T-cell (primary cell): ENCODE measurements at regions not wholly inside any gene's neighbourhood (a gene's known extent, or its start where the extent isn't known, plus 50 kb on each side); places are given as distances from the start of the nearest gene placed in this dataset.

ENCODE experiments used
- ATAC-seq, 4 experiments: fragments of 200-7000 bp in 3 of 4; fragments of 150-1000 bp in 1 of 4; cut with Tn5 transposase; replicated peaks in 1 of 4; 1 replicate in 3 of 4; 2 replicates in 1 of 4; pipeline ENCODE4 v1.10.0; 2021; ENCODE audit warnings: moderate library complexity in 3 of 4, mild to moderate bottlenecking in 2 of 4, moderate number of reproducible peaks in 1 of 4
- CTCF ChIA-PET, 2 donors: fragments of 300-600 bp; sonication (Branson Sonifier 250); formaldehyde crosslinking; loops; one replicate each; lab custom pipeline; 2022; ENCODE audit warnings: antibody characterized with exemption in 2 of 2; lab: Charles Lee
- POLR2A ChIA-PET, 2 donors: fragments of 300-600 bp; sonication (Branson Sonifier 250); formaldehyde crosslinking; loops; one replicate each; lab custom pipeline; 2022; ENCODE audit warnings: antibody characterized with exemption in 2 of 2; lab: Charles Lee
- DNase-seq, 35 experiments: peaks; one replicate each; pipeline versions ENCODE4 v3.0.0 to v3.0.0-alpha.2; 2013 to 2023
- H3K27ac ChIP-seq: one replicate; pipeline ENCODE4 v1.5.1; 2013; ENCODE audit warnings: low read length
- H3K27me3 ChIP-seq, 2 experiments: replicated peaks in 1 of 2; 1 replicate in 1 of 2; 2 replicates in 1 of 2; pipeline versions ENCODE4 v1.6.1 to v1.7.0; 2013; ENCODE audit warnings: low read length in 1 of 2, mixed read lengths in 1 of 2; ENCODE audit not compliant: control insufficient read depth in 2 of 2, insufficient read depth in 2 of 2; ENCODE audit errors: extremely low read depth in 1 of 2
- H3K36me3 ChIP-seq, 2 donors: 1 replicate in 1 of 2; 2 replicates in 1 of 2; pipeline versions ENCODE4 v1.6.1 to v1.7.0; 2013; ENCODE audit warnings: low read length in 1 of 2; ENCODE audit not compliant: control insufficient read depth in 2 of 2, insufficient read depth in 1 of 2; ENCODE audit errors: extremely low read depth in 1 of 2
- H3K4me1 ChIP-seq, 2 experiments: 1 replicate in 1 of 2; 2 replicates in 1 of 2; pipeline versions ENCODE4 v1.6.1 to v1.7.0; 2013; ENCODE audit warnings: low read length in 2 of 2, mixed read lengths in 1 of 2; ENCODE audit not compliant: insufficient read depth in 2 of 2, control insufficient read depth in 1 of 2; ENCODE audit errors: extremely low read depth in 1 of 2
- H3K4me3 ChIP-seq, 2 donors: 1 replicate in 1 of 2; 2 replicates in 1 of 2; pipeline versions ENCODE4 v1.5.1 to v1.7.0; 2013; ENCODE audit warnings: mild to moderate bottlenecking in 2 of 2, low read length in 1 of 2, moderate library complexity in 1 of 2; ENCODE audit not compliant: control insufficient read depth in 1 of 2; ENCODE audit errors: extremely low read depth in 1 of 2
- H3K9me3 ChIP-seq: 2 replicates; pipeline ENCODE4 v1.7.0; 2013
- H3K27ac Mint-ChIP-seq, 2 donors: one replicate each; pipeline ENCODE4 v1.8.0; 2020 to 2021; ENCODE audit warnings: mild to moderate bottlenecking in 2 of 2, mixed read lengths in 2 of 2
- H3K27me3 Mint-ChIP-seq, 2 donors: one replicate each; pipeline ENCODE4 v1.8.0; 2021 to 2022; ENCODE audit warnings: mixed read lengths in 2 of 2
- H3K36me3 Mint-ChIP-seq: one replicate; pipeline ENCODE4 v1.8.0; 2021; ENCODE audit warnings: mixed read lengths
- H3K4me1 Mint-ChIP-seq, 3 donors: one replicate each; pipeline ENCODE4 v1.8.0; 2020 to 2022; ENCODE audit warnings: mixed read lengths in 3 of 3, mild to moderate bottlenecking in 1 of 3
- H3K4me3 Mint-ChIP-seq, 3 donors: one replicate each; pipeline ENCODE4 v1.8.0; 2020 to 2022; ENCODE audit warnings: mild to moderate bottlenecking in 3 of 3, mixed read lengths in 3 of 3, moderate library complexity in 3 of 3
- H3K9me3 Mint-ChIP-seq, 3 donors: one replicate each; pipeline ENCODE4 v1.8.0; 2020 to 2022; ENCODE audit warnings: mixed read lengths in 3 of 3
- WGBS: methylation state at CpG from one replicate; pipeline ENCODE4 v1.1.5; 2013; ENCODE audit warnings: missing lambda C conversion rate; ENCODE audit not compliant: insufficient coverage; 5-methylcytosine and 5-hydroxymethylcytosine counted together

DNA sequence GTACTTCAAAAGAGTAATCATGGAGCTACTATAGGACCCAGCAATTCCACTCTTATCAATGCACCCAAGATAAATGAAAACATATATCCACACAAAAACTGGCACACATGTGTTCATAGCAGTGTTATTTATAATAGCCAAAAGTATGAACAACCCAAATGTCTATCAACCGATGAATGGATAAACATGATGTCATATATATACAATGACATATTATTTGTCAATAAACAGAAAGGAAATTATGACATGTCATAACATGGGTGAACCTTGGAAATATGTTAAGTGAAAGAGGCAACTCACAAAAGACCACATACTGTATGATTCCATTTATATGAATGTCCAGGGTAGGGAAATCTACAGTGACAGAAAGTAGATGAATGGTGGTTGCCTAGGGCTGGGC lies 347.1 kb upstream of the DDHD1 start:
- ATAC-seq, result no peak
- POLR2A ChIA-PET, result no interaction called here
- H3K27ac Mint-ChIP-seq, result no peak overlapping the region
- H3K27me3 Mint-ChIP-seq, result peaks cover 0 to 4% of the 10 kb centered on the region in 2 donors
- H3K4me1 Mint-ChIP-seq, result no peaks in the 10 kb centered on the region
- H3K36me3 Mint-ChIP-seq, result peaks cover 3% of the 10 kb centered on the region
- DNase-seq, result no peak
- H3K4me3 Mint-ChIP-seq, result no peak overlapping the region
- CTCF ChIA-PET, result no interaction called here
- Histone ChIP-seq H3K4me1 (no peaks in the 10 kb centered on the region), H3K4me3 (no peak overlapping the region), H3K27me3 (no peaks in the 10 kb centered on the region), H3K27ac (no peak overlapping the region), H3K9me3 (no peaks in the 10 kb centered on the region), H3K36me3 (no peaks in the 10 kb centered on the region)
- WGBS, result no CpG with 5 or more reads among the region's 1 CpG
- peaks cover 20 to 32% (median 22%) of the 10 kb centered on the region in 3 donors for H3K9me3 Mint-ChIP-seq

- no peak for DNase-seq
- no peaks in the 10 kb centered on the region for H3K4me1 Mint-ChIP-seq
- H3K36me3 ChIP-seq, result no peaks in the 10 kb centered on the region
- H3K4me1 ChIP-seq, result no peaks in the 10 kb centered on the region
- no peak overlapping the region for H3K4me3 Mint-ChIP-seq
- no peak overlapping the region for H3K27ac Mint-ChIP-seq
- H3K27ac ChIP-seq, result no peak overlapping the region
- no peak for ATAC-seq
- peaks cover 0 to 4% of the 10 kb centered on the region in 2 donors for H3K27me3 Mint-ChIP-seq
- H3K36me3 Mint-ChIP-seq, result peaks cover 3% of the 10 kb centered on the region
- no peaks in the 10 kb centered on the region for H3K9me3 ChIP-seq
- WGBS, result 100% methylated on average over 1 of the region's 2 CpGs
- ChIA-PET CTCF (no interaction called here), POLR2A (no interaction called here)
- H3K9me3 Mint-ChIP-seq, result peaks cover 1 to 8% (median 7%) of the 10 kb centered on the region in 3 donors
- H3K27me3 ChIP-seq, result no peaks in the 10 kb centered on the region
- no peak overlapping the region for H3K4me3 ChIP-seq
Observed at GRCh38 chr14:53496668-53497067, 343.5 kb upstream of the DDHD1 start.

GRCh38 chr14:53495846-53496343 lies 342.8 kb upstream of the DDHD1 start:
- Mint-ChIP-seq H3K27ac (no peak overlapping the region), H3K4me1 (no peaks in the 10 kb centered on the region), H3K27me3 (peaks cover 0 to 4% of the 10 kb centered on the region in 2 donors), H3K9me3 (peaks cover 0 to 8% (median 7%) of the 10 kb centered on the region in 3 donors), H3K36me3 (peaks cover 3% of the 10 kb centered on the region), H3K4me3 (no peak overlapping the region)
- ATAC-seq (no peak), DNase-seq (no peak)
- H3K27me3 ChIP-seq, result no peaks in the 10 kb centered on the region
- no peaks in the 10 kb centered on the region for H3K9me3 ChIP-seq
- H3K4me3 ChIP-seq, result no peak overlapping the region
- H3K4me1 ChIP-seq, result no peaks in the 10 kb centered on the region
- 87% methylated on average over 3 of the region's 9 CpGs for WGBS
- CTCF ChIA-PET, result no interaction called here
- no peaks in the 10 kb centered on the region for H3K36me3 ChIP-seq
- POLR2A ChIA-PET, result no interaction called here
- no peak overlapping the region for H3K27ac ChIP-seq

GRCh38 chr14:53494587-53494986 lies 341.5 kb upstream of the DDHD1 start:
- Histone ChIP-seq H3K9me3 (no peaks in the 10 kb centered on the region), H3K27me3 (no peaks in the 10 kb centered on the region), H3K4me1 (no peaks in the 10 kb centered on the region), H3K27ac (no peak overlapping the region), H3K4me3 (no peak overlapping the region), H3K36me3 (no peaks in the 10 kb centered on the region)
- DNase-seq, result no peak
- Mint-ChIP-seq H3K4me3 (no peak overlapping the region), H3K36me3 (peaks cover 3% of the 10 kb centered on the region), H3K4me1 (no peaks in the 10 kb centered on the region), H3K27ac (no peak overlapping the region), H3K9me3 (peaks cover 0 to 8% (median 7%) of the 10 kb centered on the region in 3 donors), H3K27me3 (peaks cover 0 to 4% of the 10 kb centered on the region in 2 donors)
- CTCF ChIA-PET, result no interaction called here
- no peak for ATAC-seq
- POLR2A ChIA-PET, result interaction anchor here in 1 of 2 donors (0.5 kb wide), 1 partner anchor 9 kb away, joined by 3 read pairs; no protein-coding TSS in a partner anchor
- no CpG with 5 or more reads among the region's 1 CpG for WGBS

DNA sequence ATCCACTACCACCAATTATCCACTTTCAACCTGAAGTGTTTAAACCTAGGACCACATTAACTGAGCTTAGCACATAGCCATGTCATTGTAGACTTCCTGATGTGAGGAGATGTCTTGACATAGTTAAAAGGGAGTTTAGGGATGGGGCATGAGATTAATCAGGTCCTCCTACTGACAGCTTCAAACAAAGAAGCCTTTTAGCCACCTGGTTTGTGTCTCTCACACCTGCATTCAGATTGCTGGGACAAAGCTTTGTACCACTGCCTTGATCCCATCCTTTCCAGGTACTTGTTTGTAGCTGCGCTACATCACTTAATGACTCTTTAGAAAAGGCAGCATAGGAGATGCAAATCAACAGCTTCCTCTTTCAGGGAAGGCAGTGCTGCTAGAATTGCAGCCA lies 340.7 kb upstream of the DDHD1 start:
- H3K4me3 ChIP-seq, result no peak overlapping the region
- DNase-seq, result no peak
- no peaks in the 10 kb centered on the region for H3K9me3 ChIP-seq
- CTCF ChIA-PET, result no interaction called here
- H3K27me3 ChIP-seq, result no peaks in the 10 kb centered on the region
- peaks cover 0 to 3% of the 10 kb centered on the region in 2 donors for H3K27me3 Mint-ChIP-seq
- no CpG with 5 or more reads among the region's 1 CpG for WGBS
- H3K9me3 Mint-ChIP-seq, result peaks cover 0 to 7% (median 7%) of the 10 kb centered on the region in 3 donors
- no peak overlapping the region for H3K4me3 Mint-ChIP-seq
- H3K36me3 ChIP-seq, result no peaks in the 10 kb centered on the region
- H3K4me1 ChIP-seq, result no peaks in the 10 kb centered on the region
- no peak overlapping the region for H3K27ac Mint-ChIP-seq
- H3K36me3 Mint-ChIP-seq, result peaks cover 3% of the 10 kb centered on the region
- ATAC-seq, result no peak
- no peak overlapping the region for H3K27ac ChIP-seq
- POLR2A ChIA-PET, result interaction anchor here in 1 of 2 donors (0.5 kb wide), 1 partner anchor 9 kb away, joined by 3 read pairs; no protein-coding TSS in a partner anchor
- H3K4me1 Mint-ChIP-seq, result no peaks in the 10 kb centered on the region

DNA sequence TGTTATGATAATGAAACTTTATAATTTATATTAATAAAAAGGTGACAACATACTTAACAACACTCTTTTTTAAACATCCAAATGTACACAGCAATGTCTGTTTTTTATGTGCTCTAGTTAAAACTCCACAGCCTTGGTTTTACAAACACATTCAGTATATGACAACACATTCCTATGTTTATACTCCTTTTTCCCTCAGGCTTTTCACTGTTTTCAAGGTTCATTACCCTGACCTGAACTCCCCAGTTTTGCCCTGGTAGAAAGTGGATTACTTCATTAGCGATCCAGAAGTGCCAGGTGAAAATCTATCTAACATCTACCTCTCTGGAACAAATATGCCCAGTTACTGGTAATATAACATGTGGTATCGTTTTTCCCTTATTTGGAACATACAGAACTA lies 340.2 kb upstream of the DDHD1 start:
- no CpG with 5 or more reads among the region's 2 CpGs for WGBS
- ATAC-seq, result no peak
- no peak overlapping the region for H3K4me3 Mint-ChIP-seq

GRCh38 chr14:53491884-53492277 lies 338.8 kb upstream of the DDHD1 start:
- Mint-ChIP-seq H3K27me3 (no peaks in the 10 kb centered on the region), H3K27ac (no peak overlapping the region), H3K9me3 (peaks cover 6 to 11% (median 6%) of the 10 kb centered on the region in 3 donors), H3K4me3 (no peak overlapping the region), H3K36me3 (peaks cover 3% of the 10 kb centered on the region), H3K4me1 (no peaks in the 10 kb centered on the region)
- Histone ChIP-seq H3K4me3 (no peak overlapping the region), H3K27me3 (no peaks in the 10 kb centered on the region), H3K4me1 (no peaks in the 10 kb centered on the region), H3K36me3 (no peaks in the 10 kb centered on the region), H3K9me3 (no peaks in the 10 kb centered on the region), H3K27ac (no peak overlapping the region)
- DNase-seq (no peak), ATAC-seq (no peak)
- POLR2A ChIA-PET, result no interaction called here
- CTCF ChIA-PET, result no interaction called here
- no CpG with 5 or more reads among the region's 5 CpGs for WGBS

More for the DNA sequence above, 340.2 kb upstream of the DDHD1 start:
- Histone ChIP-seq H3K27ac (no peak overlapping the region), H3K9me3 (no peaks in the 10 kb centered on the region), H3K4me1 (no peaks in the 10 kb centered on the region), H3K36me3 (no peaks in the 10 kb centered on the region), H3K4me3 (no peak overlapping the region), H3K27me3 (no peaks in the 10 kb centered on the region)
- Mint-ChIP-seq H3K27me3 (no peaks in the 10 kb centered on the region), H3K27ac (no peak overlapping the region), H3K36me3 (peaks cover 3% of the 10 kb centered on the region), H3K4me1 (no peaks in the 10 kb centered on the region), H3K9me3 (peaks cover 0 to 4% (median 3%) of the 10 kb centered on the region in 3 donors)
- DNase-seq, result no peak
- ChIA-PET CTCF (no interaction called here), POLR2A (no interaction called here)
